ENCODE measurements at regions not wholly inside any gene's neighbourhood (a gene's known extent, or its start where the extent isn't known, plus 50 kb on each side); places are given as distances from the start of the nearest gene placed in this dataset.

GRCh38 chr15:100810229-100810628, 69.4 kb upstream of the ALDH1A3 start:
- Histone ChIP-seq H3K23ac (ENCODE audit: low read length in 2 of 2) (no peak overlapping the region), H3K14ac (ENCODE audit: low read length in 2 of 2) (no peak overlapping the region), H3K4ac (ENCODE audit: low read depth in 1 of 2, low read length in 2 of 2) (no peak overlapping the region), H3K4me2 (ENCODE audit: low read length, poor library complexity, severe bottlenecking) (no peak overlapping the region), H3K9ac (ENCODE audit: low read length) (no peak overlapping the region), H2AK5ac (ENCODE audit: low read length, severe bottlenecking) (no peak overlapping the region), H2BK12ac (ENCODE audit: low read length in 2 of 2) (no peak overlapping the region), H2BK120ac (ENCODE audit: low read depth, low read length) (no peak overlapping the region), H3K36me3 (ENCODE audit: control insufficient read depth in 1 of 2, insufficient read depth in 2 of 2, low read depth in 1 of 2, low read length in 2 of 2) (no peaks in the 10 kb centered on the region), H4K8ac (ENCODE audit: low read length) (no peak overlapping the region), H3K27me3 (ENCODE audit: control insufficient read depth in 1 of 2, insufficient read depth in 1 of 2, low read length in 2 of 2) (no peaks in the 10 kb centered on the region), H3K4me3 (ENCODE audit: insufficient read depth in 1 of 2, low read depth in 1 of 2, low read length in 2 of 2) (no peak overlapping the region), H3K79me1 (replicated peaks; ENCODE audit: low read length, poor library complexity, severe bottlenecking) (no peaks in the 10 kb centered on the region), H4K91ac (ENCODE audit: low read length) (peak overlapping the region; percentile 14), H2BK15ac (ENCODE audit: low read depth, poor library complexity, severe bottlenecking) (no peak overlapping the region), H2AFZ (ENCODE audit: low read depth, low read length) (no peak overlapping the region), H3K27ac (ENCODE audit: low read length, poor library complexity, severe bottlenecking) (no peak overlapping the region), H3K18ac (ENCODE audit: low read depth in 1 of 2, low read length in 2 of 2) (no peak overlapping the region), H3K9me3 (ENCODE audit: control insufficient read depth, low read length) (peaks cover under 1% of the 10 kb centered on the region), H3K4me1 (ENCODE audit: control insufficient read depth, insufficient read depth, low read depth, low read length) (no peaks in the 10 kb centered on the region), H2BK5ac (ENCODE audit: low read depth, low read length, poor library complexity, severe bottlenecking) (no peak overlapping the region)
- 90% methylated on average over 1 of the region's 2 CpGs for WGBS
- DNase-seq = no peak

GRCh38 chr15:100810831-100811230, 68.8 kb upstream of the ALDH1A3 start:
- no peak overlapping the region for H3K9ac ChIP-seq (ENCODE audit: low read length)
- WGBS = 86% methylated on average over 1 of the region's 2 CpGs
- no peak overlapping the region for H3K18ac ChIP-seq (ENCODE audit: low read depth in 1 of 2, low read length in 2 of 2)
- H3K27ac ChIP-seq (ENCODE audit: low read length, poor library complexity, severe bottlenecking) = no peak overlapping the region
- H3K36me3 ChIP-seq (ENCODE audit: control insufficient read depth in 1 of 2, insufficient read depth in 2 of 2, low read depth in 1 of 2, low read length in 2 of 2) = no peaks in the 10 kb centered on the region
- no peak overlapping the region for H3K4me2 ChIP-seq (ENCODE audit: low read length, poor library complexity, severe bottlenecking)
- H2BK5ac ChIP-seq (ENCODE audit: low read depth, low read length, poor library complexity, severe bottlenecking) = no peak overlapping the region
- H2AFZ ChIP-seq (ENCODE audit: low read depth, low read length) = no peak overlapping the region
- H3K4me1 ChIP-seq (ENCODE audit: control insufficient read depth, insufficient read depth, low read depth, low read length) = no peaks in the 10 kb centered on the region
- no peak overlapping the region for H3K23ac ChIP-seq (ENCODE audit: low read length in 2 of 2)
- H3K9me3 ChIP-seq (ENCODE audit: control insufficient read depth, low read length) = peaks cover 7% of the 10 kb centered on the region
- no peaks in the 10 kb centered on the region for H3K79me1 ChIP-seq (replicated peaks; ENCODE audit: low read length, poor library complexity, severe bottlenecking)
- no peak overlapping the region for H3K4ac ChIP-seq (ENCODE audit: low read depth in 1 of 2, low read length in 2 of 2)
- no peak overlapping the region for H2BK15ac ChIP-seq (ENCODE audit: low read depth, poor library complexity, severe bottlenecking)
- no peak overlapping the region for H4K91ac ChIP-seq (ENCODE audit: low read length)
- H4K8ac ChIP-seq (ENCODE audit: low read length) = no peak overlapping the region
- no peak overlapping the region for H3K4me3 ChIP-seq (ENCODE audit: insufficient read depth in 1 of 2, low read depth in 1 of 2, low read length in 2 of 2)
- no peaks in the 10 kb centered on the region for H3K27me3 ChIP-seq (ENCODE audit: control insufficient read depth in 1 of 2, insufficient read depth in 1 of 2, low read length in 2 of 2)
- H2BK120ac ChIP-seq (ENCODE audit: low read depth, low read length) = no peak overlapping the region
- DNase-seq = no peak
- no peak overlapping the region for H3K14ac ChIP-seq (ENCODE audit: low read length in 2 of 2)
- no peak overlapping the region for H2AK5ac ChIP-seq (ENCODE audit: low read length, severe bottlenecking)
- H2BK12ac ChIP-seq (ENCODE audit: low read length in 2 of 2) = no peak overlapping the region

GRCh38 chr15:100812802-100813201, 66.8 kb upstream of the ALDH1A3 start:
- H4K8ac ChIP-seq (ENCODE audit: low read length) = no peak overlapping the region
- no peak overlapping the region for H2AFZ ChIP-seq (ENCODE audit: low read depth, low read length)
- peaks cover 13% of the 10 kb centered on the region for H3K9me3 ChIP-seq (ENCODE audit: control insufficient read depth, low read length)
- no peak overlapping the region for H4K91ac ChIP-seq (ENCODE audit: low read length)
- H3K18ac ChIP-seq (ENCODE audit: low read depth in 1 of 2, low read length in 2 of 2) = no peak overlapping the region
- 77% methylated on average over 1 of the region's 2 CpGs for WGBS
- no peak overlapping the region for H3K4me2 ChIP-seq (ENCODE audit: low read length, poor library complexity, severe bottlenecking)
- no peaks in the 10 kb centered on the region for H3K27me3 ChIP-seq (ENCODE audit: control insufficient read depth in 1 of 2, insufficient read depth in 1 of 2, low read length in 2 of 2)
- no peak overlapping the region for H3K23ac ChIP-seq (ENCODE audit: low read length in 2 of 2)
- no peak overlapping the region for H2BK12ac ChIP-seq (ENCODE audit: low read length in 2 of 2)
- no peak overlapping the region for H3K14ac ChIP-seq (ENCODE audit: low read length in 2 of 2)
- H3K4me3 ChIP-seq (ENCODE audit: insufficient read depth in 1 of 2, low read depth in 1 of 2, low read length in 2 of 2) = no peak overlapping the region
- no peak overlapping the region for H2BK120ac ChIP-seq (ENCODE audit: low read depth, low read length)
- H2AK5ac ChIP-seq (ENCODE audit: low read length, severe bottlenecking) = no peak overlapping the region
- H2BK5ac ChIP-seq (ENCODE audit: low read depth, low read length, poor library complexity, severe bottlenecking) = no peak overlapping the region
- no peaks in the 10 kb centered on the region for H3K4me1 ChIP-seq (ENCODE audit: control insufficient read depth, insufficient read depth, low read depth, low read length)
- H3K27ac ChIP-seq (ENCODE audit: low read length, poor library complexity, severe bottlenecking) = no peak overlapping the region
- DNase-seq = no peak
- no peaks in the 10 kb centered on the region for H3K36me3 ChIP-seq (ENCODE audit: control insufficient read depth in 1 of 2, insufficient read depth in 2 of 2, low read depth in 1 of 2, low read length in 2 of 2)
- no peak overlapping the region for H3K4ac ChIP-seq (ENCODE audit: low read depth in 1 of 2, low read length in 2 of 2)
- H3K79me1 ChIP-seq (replicated peaks; ENCODE audit: low read length, poor library complexity, severe bottlenecking) = no peaks in the 10 kb centered on the region
- no peak overlapping the region for H3K9ac ChIP-seq (ENCODE audit: low read length)
- no peak overlapping the region for H2BK15ac ChIP-seq (ENCODE audit: low read depth, poor library complexity, severe bottlenecking)

GRCh38 chr15:100818927-100819326, 60.7 kb upstream of the ALDH1A3 start:
- H2AFZ ChIP-seq (ENCODE audit: low read depth, low read length) = no peak overlapping the region
- H3K36me3 ChIP-seq (ENCODE audit: control insufficient read depth in 1 of 2, insufficient read depth in 2 of 2, low read depth in 1 of 2, low read length in 2 of 2) = no peaks in the 10 kb centered on the region
- no peak overlapping the region for H2AK5ac ChIP-seq (ENCODE audit: low read length, severe bottlenecking)
- no peak overlapping the region for H3K4me2 ChIP-seq (ENCODE audit: low read length, poor library complexity, severe bottlenecking)
- H3K79me1 ChIP-seq (replicated peaks; ENCODE audit: low read length, poor library complexity, severe bottlenecking) = no peaks in the 10 kb centered on the region
- H4K91ac ChIP-seq (ENCODE audit: low read length) = no peak overlapping the region
- H2BK120ac ChIP-seq (ENCODE audit: low read depth, low read length) = no peak overlapping the region
- H3K14ac ChIP-seq (ENCODE audit: low read length in 2 of 2) = no peak overlapping the region
- H3K23ac ChIP-seq (ENCODE audit: low read length in 2 of 2) = no peak overlapping the region
- H3K18ac ChIP-seq (ENCODE audit: low read depth in 1 of 2, low read length in 2 of 2) = no peak overlapping the region
- no peak overlapping the region for H3K9ac ChIP-seq (ENCODE audit: low read length)
- H3K4me3 ChIP-seq (ENCODE audit: insufficient read depth in 1 of 2, low read depth in 1 of 2, low read length in 2 of 2) = no peak overlapping the region
- H3K9me3 ChIP-seq (ENCODE audit: control insufficient read depth, low read length) = peaks cover 18% of the 10 kb centered on the region
- H3K4me1 ChIP-seq (ENCODE audit: control insufficient read depth, insufficient read depth, low read depth, low read length) = no peaks in the 10 kb centered on the region
- no peak overlapping the region for H2BK12ac ChIP-seq (ENCODE audit: low read length in 2 of 2)
- H3K27me3 ChIP-seq (ENCODE audit: control insufficient read depth in 1 of 2, insufficient read depth in 1 of 2, low read length in 2 of 2) = no peaks in the 10 kb centered on the region
- H3K4ac ChIP-seq (ENCODE audit: low read depth in 1 of 2, low read length in 2 of 2) = no peak overlapping the region
- H3K27ac ChIP-seq (ENCODE audit: low read length, poor library complexity, severe bottlenecking) = no peak overlapping the region
- no peak overlapping the region for H2BK5ac ChIP-seq (ENCODE audit: low read depth, low read length, poor library complexity, severe bottlenecking)
- no peak overlapping the region for H4K8ac ChIP-seq (ENCODE audit: low read length)
- no peak for DNase-seq
- WGBS = 66% methylated on average over 3 of the region's 3 CpGs
- no peak overlapping the region for H2BK15ac ChIP-seq (ENCODE audit: low read depth, poor library complexity, severe bottlenecking)

Data from mesenchymal stem cell (in vitro differentiated cells and primary cell).